A673 (cell line): ENCODE measurements at regions not wholly inside any gene's neighbourhood (a gene's known extent, or its start where the extent isn't known, plus 50 kb on each side); places are given as distances from the start of the nearest gene placed in this dataset.

Experiments
- BruUV-seq: library from RNA; stranded (reverse); fragments of 400-500 nt; replicated peaks from 2 replicates; lab custom pipeline; 2021; lab: Mats Ljungman, UMichigan
- CTCF ChIA-PET: fragments of 300-600 bp; sonication (Branson Sonifier 250); formaldehyde crosslinking; loops from one replicate; lab custom pipeline; 2022; ENCODE audit warnings: antibody characterized with exemption; lab: Charles Lee
- POLR2A ChIA-PET: fragments of 300-600 bp; sonication (Branson Sonifier 250); formaldehyde crosslinking; loops from one replicate; lab custom pipeline; 2022; ENCODE audit warnings: antibody characterized with exemption; ENCODE audit not compliant: low non-redundant PET; lab: Charles Lee
- DNase-seq: peaks from one replicate; pipeline ENCODE4 v3.0.0-alpha.2; 2015; ENCODE audit warnings: low spot score
- H3K27ac ChIP-seq: fragments of 200-600 bp; sonication (generic); 2 replicates; pipeline ENCODE4 v1.5.1; 2016; ENCODE audit warnings: mixed run types, low read depth, mild to moderate bottlenecking, mixed read lengths, antibody characterized with exemption, low read length; ENCODE audit not compliant: poor library complexity, severe bottlenecking
- H3K27me3 ChIP-seq: fragments of 200-600 bp; sonication (generic); replicated peaks from 2 replicates; pipeline ENCODE4 v1.6.1; 2017; ENCODE audit warnings: mixed run types, low read depth, mild to moderate bottlenecking, mixed read lengths, antibody characterized with exemption, low read length; ENCODE audit not compliant: insufficient read depth, poor library complexity
- H3K36me3 ChIP-seq: fragments of 200-600 bp; sonication (generic); 2 replicates; pipeline ENCODE4 v1.6.1; 2016; ENCODE audit warnings: mixed run types, mild to moderate bottlenecking, mixed read lengths, antibody characterized with exemption, low read length; ENCODE audit not compliant: insufficient read depth, poor library complexity, severe bottlenecking
- H3K4me1 ChIP-seq: fragments of 200-600 bp; sonication (generic); 2 replicates; pipeline ENCODE4 v1.6.1; 2017; ENCODE audit warnings: mixed run types, mild to moderate bottlenecking, mixed read lengths, antibody characterized with exemption, low read length; ENCODE audit not compliant: insufficient read depth, poor library complexity, severe bottlenecking
- H3K4me3 ChIP-seq: fragments of 200-600 bp; sonication (generic); 2 replicates; pipeline ENCODE4 v1.5.1; 2016; ENCODE audit warnings: low read depth, mixed run types, mild to moderate bottlenecking, mixed read lengths, low read length; ENCODE audit not compliant: poor library complexity, severe bottlenecking
- H3K9me3 ChIP-seq: fragments of 200-600 bp; sonication (generic); 2 replicates; pipeline ENCODE4 v1.6.1; 2016; ENCODE audit warnings: mixed run types, low read depth, mild to moderate bottlenecking, mixed read lengths, antibody characterized with exemption, low read length; ENCODE audit not compliant: poor library complexity, severe bottlenecking
- EZH2 ChIP-seq: fragments of 200-600 bp; sonication (generic); IDR thresholded peaks from 2 replicates; pipeline ENCODE4 v1.6.1; 2017; ENCODE audit warnings: borderline replicate concordance, low read depth, mild to moderate bottlenecking, mixed read lengths, antibody characterized with exemption, low read length; ENCODE audit not compliant: poor library complexity, severe bottlenecking
- intact Hi-C: fragments of 100-400 bp; cut with micrococcal nuclease; formaldehyde crosslinking; loops from one replicate; pipeline ENCODE4 v1.10.0; 2022; ENCODE audit not compliant: unreplicated experiment
- TF ChIP-seq, protein P1 (sequence below): fragments of 300-800, 200-600 bp; sonication (generic); conservative IDR thresholded peaks from 2 replicates; pipeline ENCODE4 v1.5.1; 2017; ENCODE audit warnings: low read depth, mild to moderate bottlenecking, antibody characterized with exemption, low read length, moderate library complexity, mixed read lengths

DNA sequence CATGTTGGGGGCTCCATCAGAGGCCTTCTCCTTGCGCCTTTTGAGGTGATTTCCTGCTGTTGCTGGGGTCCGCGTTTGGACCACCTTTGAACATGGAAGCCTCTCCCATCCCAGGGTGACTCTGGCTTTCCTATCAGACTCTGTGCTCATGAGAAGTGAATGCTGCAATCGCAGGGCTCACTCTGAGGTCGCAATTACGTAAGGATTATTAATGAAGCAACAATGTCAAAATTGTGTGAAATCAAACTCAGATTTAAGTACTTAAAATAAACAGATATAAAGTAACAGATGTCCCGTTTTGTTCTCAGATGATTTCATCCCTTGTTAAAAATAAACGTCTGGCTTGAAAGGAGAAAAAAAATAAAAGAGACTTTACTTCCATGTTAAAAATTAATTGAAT, 634.2 kb downstream of the BNC2 start:
- no peak for TF ChIP-seq EZH2
- TF ChIP-seq, protein P1, sequence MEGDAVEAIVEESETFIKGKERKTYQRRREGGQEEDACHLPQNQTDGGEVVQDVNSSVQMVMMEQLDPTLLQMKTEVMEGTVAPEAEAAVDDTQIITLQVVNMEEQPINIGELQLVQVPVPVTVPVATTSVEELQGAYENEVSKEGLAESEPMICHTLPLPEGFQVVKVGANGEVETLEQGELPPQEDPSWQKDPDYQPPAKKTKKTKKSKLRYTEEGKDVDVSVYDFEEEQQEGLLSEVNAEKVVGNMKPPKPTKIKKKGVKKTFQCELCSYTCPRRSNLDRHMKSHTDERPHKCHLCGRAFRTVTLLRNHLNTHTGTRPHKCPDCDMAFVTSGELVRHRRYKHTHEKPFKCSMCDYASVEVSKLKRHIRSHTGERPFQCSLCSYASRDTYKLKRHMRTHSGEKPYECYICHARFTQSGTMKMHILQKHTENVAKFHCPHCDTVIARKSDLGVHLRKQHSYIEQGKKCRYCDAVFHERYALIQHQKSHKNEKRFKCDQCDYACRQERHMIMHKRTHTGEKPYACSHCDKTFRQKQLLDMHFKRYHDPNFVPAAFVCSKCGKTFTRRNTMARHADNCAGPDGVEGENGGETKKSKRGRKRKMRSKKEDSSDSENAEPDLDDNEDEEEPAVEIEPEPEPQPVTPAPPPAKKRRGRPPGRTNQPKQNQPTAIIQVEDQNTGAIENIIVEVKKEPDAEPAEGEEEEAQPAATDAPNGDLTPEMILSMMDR = no peak
- no peaks in the 10 kb centered on the region for H3K36me3 ChIP-seq
- DNase-seq = no peak
- H3K27me3 ChIP-seq = no peaks in the 10 kb centered on the region
- BruUV-seq = no TSS peak
- H3K9me3 ChIP-seq = no peaks in the 10 kb centered on the region
- ChIA-PET CTCF (no interaction called here), POLR2A (no interaction called here)
- H3K4me3 ChIP-seq = no peak overlapping the region
- H3K27ac ChIP-seq = no peak overlapping the region
- H3K4me1 ChIP-seq = no peaks in the 10 kb centered on the region
- intact Hi-C loops = no loop called here

DNA sequence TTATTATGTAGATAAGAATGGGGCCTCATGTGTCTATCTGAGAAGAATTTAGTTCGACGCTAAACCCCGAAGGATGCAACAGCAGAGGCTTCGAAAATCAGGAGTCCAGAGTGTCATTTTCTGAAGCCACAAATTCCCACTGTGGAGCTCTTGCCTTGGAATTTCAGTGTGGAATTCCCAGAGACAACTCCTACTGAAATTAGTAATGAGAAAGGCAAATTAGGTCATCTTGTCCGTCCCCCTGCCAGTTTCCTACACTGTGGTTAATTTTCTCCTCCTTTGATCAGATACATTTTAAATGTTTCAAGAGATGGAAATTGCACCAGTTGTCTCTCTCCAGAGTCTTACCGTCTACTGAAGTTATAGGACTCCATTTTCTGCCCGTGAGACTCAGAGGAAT, 633.6 kb downstream of the BNC2 start:
- ChIA-PET CTCF (no interaction called here), POLR2A (no interaction called here)
- no peak for TF ChIP-seq EZH2
- Histone ChIP-seq H3K4me3 (no peak overlapping the region), H3K27me3 (no peaks in the 10 kb centered on the region), H3K36me3 (no peaks in the 10 kb centered on the region), H3K4me1 (no peaks in the 10 kb centered on the region), H3K27ac (no peak overlapping the region), H3K9me3 (no peaks in the 10 kb centered on the region)
- BruUV-seq = no TSS peak
- intact Hi-C loops = no loop called here
- no peak for DNase-seq

DNA sequence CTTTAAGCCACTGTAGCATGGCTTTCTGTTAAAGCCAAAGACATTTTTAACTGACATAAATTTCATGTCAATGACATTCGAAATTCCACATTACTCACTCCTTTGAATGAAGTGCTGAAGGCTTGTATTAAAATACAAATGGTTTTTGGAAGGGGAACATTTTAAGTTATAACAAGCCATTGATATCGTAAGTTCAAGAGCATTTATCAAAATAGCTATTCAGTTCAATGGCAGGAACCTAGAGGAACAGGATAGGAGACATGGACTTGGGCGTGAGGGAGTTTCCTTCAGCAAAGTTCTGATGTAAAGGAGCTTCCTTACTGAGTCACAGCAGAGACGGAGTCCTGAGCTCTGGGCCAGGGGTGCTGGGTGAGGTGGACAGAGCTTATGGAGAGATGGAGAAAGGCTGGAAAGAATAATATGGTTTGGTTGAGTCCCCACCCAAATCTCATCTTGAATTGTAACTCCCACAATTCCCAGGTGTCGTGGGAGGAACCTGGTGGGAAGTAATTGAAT, 631.8 kb downstream of the BNC2 start:
- Histone ChIP-seq H3K27me3 (no peaks in the 10 kb centered on the region), H3K9me3 (no peaks in the 10 kb centered on the region), H3K4me1 (no peaks in the 10 kb centered on the region), H3K36me3 (no peaks in the 10 kb centered on the region), H3K4me3 (no peak overlapping the region), H3K27ac (no peak overlapping the region)
- TF ChIP-seq, protein P1 = no peak
- no peak for TF ChIP-seq EZH2
- intact Hi-C loops = no loop called here
- ChIA-PET CTCF (no interaction called here), POLR2A (no interaction called here)
- no TSS peak for BruUV-seq
- DNase-seq = no peak

DNA sequence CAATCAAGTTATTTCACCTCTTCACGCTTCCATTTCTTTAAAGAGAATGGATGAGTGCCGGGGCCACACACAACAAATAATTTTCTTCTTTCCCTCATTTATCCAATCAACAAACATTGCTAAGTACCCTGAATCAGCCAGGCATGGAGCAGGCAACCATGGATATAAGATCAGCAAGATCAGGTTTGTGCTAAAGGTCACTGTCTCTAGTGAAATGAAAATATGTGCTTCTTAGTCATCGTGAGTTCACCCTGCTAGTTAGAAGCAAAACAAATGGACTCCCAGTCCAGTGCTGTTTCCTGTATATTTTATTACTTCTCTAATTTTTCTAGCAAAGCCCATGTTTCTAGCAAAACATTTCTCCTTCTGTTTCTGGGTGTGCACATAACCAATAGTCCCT, 629.2 kb downstream of the BNC2 start:
- H3K27me3 ChIP-seq = no peaks in the 10 kb centered on the region
- H3K27ac ChIP-seq = no peak overlapping the region
- no peaks in the 10 kb centered on the region for H3K36me3 ChIP-seq
- CTCF ChIA-PET = no interaction called here
- intact Hi-C loops = no loop called here
- H3K9me3 ChIP-seq = no peaks in the 10 kb centered on the region
- POLR2A ChIA-PET = no interaction called here
- no peaks in the 10 kb centered on the region for H3K4me1 ChIP-seq
- no peak for DNase-seq
- TF ChIP-seq, protein P1 = no peak
- no peak for TF ChIP-seq EZH2
- H3K4me3 ChIP-seq = no peak overlapping the region
- no TSS peak for BruUV-seq
